IPS DF 6.9 (cell line): ENCODE measurements at regions not wholly inside any gene's neighbourhood (a gene's known extent, or its start where the extent isn't known, plus 50 kb on each side); places are given as distances from the start of the nearest gene placed in this dataset.
"Not testable (repeated sequence)": the region's sequence is repeated elsewhere in the genome, so short reads cannot be mapped to it uniquely, and the experiment has no call there.

ENCODE experiments used
- DNase-seq: peaks from one replicate; pipeline ENCODE4 v3.0.0-alpha.2; 2013; ENCODE audit warnings: low read depth, low spot score
- H3K27ac ChIP-seq: one replicate; pipeline ENCODE4 v1.5.1; 2013; ENCODE audit warnings: low read length, control low read depth
- H3K27me3 ChIP-seq: 2 replicates; pipeline ENCODE4 v1.6.1; 2013; ENCODE audit warnings: mild to moderate bottlenecking, low read length; ENCODE audit not compliant: control insufficient read depth, insufficient read depth
- H3K36me3 ChIP-seq: 2 replicates; pipeline ENCODE4 v1.6.1; 2013; ENCODE audit warnings: low read length; ENCODE audit not compliant: control insufficient read depth, insufficient read depth
- H3K4me1 ChIP-seq: 2 replicates; pipeline ENCODE4 v1.6.1; 2013; ENCODE audit warnings: low read length; ENCODE audit not compliant: control insufficient read depth, insufficient read depth
- H3K4me3 ChIP-seq: 2 replicates; pipeline ENCODE4 v1.5.1; 2013; ENCODE audit warnings: mild to moderate bottlenecking, low read length
- H3K9me3 ChIP-seq: 2 replicates; pipeline ENCODE4 v1.6.1; 2013; ENCODE audit warnings: low read length, inconsistent platforms; ENCODE audit not compliant: control insufficient read depth, insufficient read depth
- WGBS: extraction: QIAGEN DNeasy Blood & Tissue Kit; methylation state at CpG from one replicate; pipeline ENCODE4 v1.1.7; 2013; ENCODE audit warnings: mixed read lengths, missing lambda C conversion rate; ENCODE audit not compliant: insufficient read length, insufficient coverage; 5-methylcytosine and 5-hydroxymethylcytosine counted together

DNA sequence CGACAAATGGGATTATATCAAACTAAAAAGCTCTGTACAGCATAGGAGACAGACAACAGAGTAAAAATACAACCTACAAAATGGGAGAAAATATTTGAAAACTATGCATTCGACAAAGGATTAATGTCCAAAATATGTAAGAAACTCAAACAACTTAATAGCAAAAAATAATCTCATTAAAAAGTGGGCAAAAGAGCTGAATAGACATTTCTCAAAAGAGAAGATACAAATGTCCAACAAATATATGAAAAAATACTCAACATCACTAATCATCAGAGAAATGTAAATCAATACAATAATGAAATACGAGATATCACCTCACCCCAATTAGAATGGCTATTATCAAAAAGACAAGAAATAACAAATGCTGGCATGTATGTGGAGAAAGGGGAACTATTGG is 272.9 kb downstream of the KLHL13 start:
- Histone ChIP-seq H3K9me3 (no peaks in the 10 kb centered on the region), H3K4me3 (no peak overlapping the region), H3K36me3 (no peaks in the 10 kb centered on the region), H3K4me1 (no peaks in the 10 kb centered on the region), H3K27me3 (no peaks in the 10 kb centered on the region), H3K27ac (no peak overlapping the region)
- no CpG with 5 or more reads among the region's 3 CpGs for WGBS
- DNase-seq, result no peak

DNA sequence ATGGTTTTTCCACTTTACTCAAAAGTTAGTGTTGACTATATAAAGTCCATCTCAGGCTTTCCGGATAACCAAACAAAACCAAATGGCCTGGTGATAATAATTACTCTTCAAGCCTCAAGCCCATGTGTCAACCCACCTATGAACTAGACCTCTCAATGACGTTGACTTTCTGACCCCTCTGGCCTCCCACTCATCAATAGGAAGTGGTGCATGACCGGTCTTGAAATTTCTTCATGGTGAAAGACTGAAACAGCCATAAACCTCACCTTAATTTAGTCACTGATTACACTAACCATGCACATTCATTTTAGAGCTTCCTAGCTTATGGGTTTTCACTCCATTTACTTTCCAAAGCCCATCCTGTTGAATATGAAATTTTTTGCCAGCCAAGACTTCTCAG is 276.0 kb downstream of the KLHL13 start:
- no peaks in the 10 kb centered on the region for H3K9me3 ChIP-seq
- no peaks in the 10 kb centered on the region for H3K27me3 ChIP-seq
- DNase-seq, result no peak
- H3K4me3 ChIP-seq, result no peak overlapping the region
- H3K27ac ChIP-seq, result no peak overlapping the region
- no peaks in the 10 kb centered on the region for H3K4me1 ChIP-seq
- no peaks in the 10 kb centered on the region for H3K36me3 ChIP-seq
- WGBS, result no CpG with 5 or more reads among the region's 3 CpGs

- Histone ChIP-seq H3K27ac (no peak overlapping the region), H3K27me3 (no peaks in the 10 kb centered on the region), H3K36me3 (no peaks in the 10 kb centered on the region), H3K4me1 (no peaks in the 10 kb centered on the region), H3K9me3 (no peaks in the 10 kb centered on the region), H3K4me3 (no peak overlapping the region)
- no CpG with 5 or more reads among the region's 1 CpG for WGBS
- DNase-seq, result no peak
These were observed 277.1 kb downstream of the KLHL13 start for GRCh38 chrX:117839544-117839943.

GRCh38 chrX:117838581-117839331 is 277.9 kb downstream of the KLHL13 start:
- Histone ChIP-seq H3K4me3 (no peak overlapping the region), H3K9me3 (no peaks in the 10 kb centered on the region), H3K27me3 (no peaks in the 10 kb centered on the region), H3K36me3 (no peaks in the 10 kb centered on the region), H3K4me1 (no peaks in the 10 kb centered on the region), H3K27ac (no peak overlapping the region)
- no peak for DNase-seq
- WGBS, result no CpG with 5 or more reads among the region's 3 CpGs

DNA sequence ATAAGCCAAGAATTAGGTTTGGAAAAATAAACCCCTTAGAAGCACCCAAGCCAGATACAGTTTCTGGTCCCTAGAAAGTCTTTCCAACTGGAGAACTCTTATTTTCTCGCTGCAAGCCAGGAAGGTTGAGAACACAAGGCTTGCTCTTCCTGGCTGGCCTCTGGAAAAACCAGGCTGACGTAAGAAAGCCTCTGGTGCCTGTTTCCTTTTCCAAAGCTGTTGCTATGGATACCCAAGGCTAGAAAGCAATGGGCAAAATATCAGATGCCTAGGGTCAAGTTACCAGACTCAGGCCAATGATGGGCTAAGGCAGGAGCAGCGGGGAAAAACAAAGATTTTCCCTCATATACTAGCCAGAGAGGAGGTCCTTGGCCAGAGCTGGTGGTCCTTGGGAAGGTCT is 281.6 kb downstream of the KLHL13 start:
- Histone ChIP-seq H3K4me1 (no peaks in the 10 kb centered on the region), H3K4me3 (no peak overlapping the region), H3K36me3 (no peaks in the 10 kb centered on the region), H3K27ac (no peak overlapping the region), H3K9me3 (no peaks in the 10 kb centered on the region), H3K27me3 (no peaks in the 10 kb centered on the region)
- no peak for DNase-seq
- WGBS, result no CpG with 5 or more reads among the region's 3 CpGs

- H3K9me3 ChIP-seq, result no peaks in the 10 kb centered on the region
- no peak for DNase-seq
- H3K27ac ChIP-seq, result no peak overlapping the region
- no peaks in the 10 kb centered on the region for H3K27me3 ChIP-seq
- no peaks in the 10 kb centered on the region for H3K36me3 ChIP-seq
- no peaks in the 10 kb centered on the region for H3K4me1 ChIP-seq
- H3K4me3 ChIP-seq, result no peak overlapping the region
- no CpG with 5 or more reads among the region's 1 CpG for WGBS
These were observed 282.5 kb downstream of the KLHL13 start for GRCh38 chrX:117834076-117834475.

DNA sequence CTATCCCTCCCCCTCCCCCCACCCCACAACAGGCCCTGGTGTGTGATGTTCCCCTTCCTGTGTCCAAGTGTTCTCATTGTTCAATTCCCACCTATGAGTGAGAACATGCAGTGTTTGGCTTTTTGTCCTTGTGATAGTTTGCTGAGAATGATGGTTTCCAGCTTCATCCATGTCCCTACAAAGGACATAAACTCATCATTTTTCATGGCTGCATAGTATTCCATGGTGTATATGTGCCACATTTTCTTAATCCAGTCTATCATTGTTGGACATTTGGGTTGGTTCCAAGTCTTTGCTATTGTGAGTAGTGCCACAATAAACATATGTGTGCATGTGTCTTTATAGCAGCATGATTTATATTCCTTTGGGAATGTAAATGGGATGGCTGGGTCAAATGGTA is 295.1 kb downstream of the KLHL13 start:
- not testable (repeated sequence) for DNase-seq, H3K4me1 ChIP-seq, H3K9me3 ChIP-seq, H3K27ac ChIP-seq, H3K27me3 ChIP-seq, H3K36me3 ChIP-seq, H3K4me3 ChIP-seq

- H3K4me3 ChIP-seq, result no peak overlapping the region
- no peaks in the 10 kb centered on the region for H3K4me1 ChIP-seq
- no CpG with 5 or more reads among the region's 3 CpGs for WGBS
- no peaks in the 10 kb centered on the region for H3K9me3 ChIP-seq
- no peaks in the 10 kb centered on the region for H3K27me3 ChIP-seq
- no peak overlapping the region for H3K27ac ChIP-seq
- no peak for DNase-seq
- H3K36me3 ChIP-seq, result no peaks in the 10 kb centered on the region
These were observed 308.2 kb downstream of the KLHL13 start for GRCh38 chrX:117808426-117808825.

- no peak overlapping the region for H3K27ac ChIP-seq
- H3K4me1 ChIP-seq, result no peaks in the 10 kb centered on the region
- DNase-seq, result no peak
- no peaks in the 10 kb centered on the region for H3K36me3 ChIP-seq
- no CpG with 5 or more reads among the region's 1 CpG for WGBS
- no peaks in the 10 kb centered on the region for H3K9me3 ChIP-seq
- H3K4me3 ChIP-seq, result no peak overlapping the region
- no peaks in the 10 kb centered on the region for H3K27me3 ChIP-seq
These were observed 313.1 kb downstream of the KLHL13 start for GRCh38 chrX:117803463-117803862.

GRCh38 chrX:117788339-117788738 is 328.3 kb downstream of the KLHL13 start:
- no peaks in the 10 kb centered on the region for H3K27me3 ChIP-seq
- H3K36me3 ChIP-seq, result no peaks in the 10 kb centered on the region
- no peak overlapping the region for H3K27ac ChIP-seq
- no peak for DNase-seq
- H3K9me3 ChIP-seq, result no peaks in the 10 kb centered on the region
- no peaks in the 10 kb centered on the region for H3K4me1 ChIP-seq
- no peak overlapping the region for H3K4me3 ChIP-seq
- no CpG with 5 or more reads among the region's 2 CpGs for WGBS

DNA sequence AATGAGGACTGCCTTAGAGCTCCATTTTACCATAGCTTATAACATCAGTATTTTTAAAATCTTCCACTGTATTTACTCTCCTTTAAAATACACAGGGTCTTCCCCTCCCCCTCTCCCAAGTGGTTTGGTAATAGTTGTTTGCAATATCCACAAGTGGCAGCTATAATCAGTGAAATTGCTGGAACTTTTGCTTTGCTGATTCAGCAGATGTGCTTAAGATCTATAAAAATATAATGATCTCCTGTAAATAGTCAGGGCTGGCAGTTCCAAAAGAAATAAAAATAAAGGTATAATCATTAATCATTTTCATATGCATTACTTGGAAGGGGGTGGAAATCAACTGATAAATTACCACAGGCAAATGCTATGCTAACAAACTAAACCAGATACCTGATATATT is 345.2 kb downstream of the KLHL13 start:
- DNase-seq, result no peak
- H3K9me3 ChIP-seq, result no peaks in the 10 kb centered on the region
- no peaks in the 10 kb centered on the region for H3K4me1 ChIP-seq
- H3K4me3 ChIP-seq, result no peak overlapping the region
- no peak overlapping the region for H3K27ac ChIP-seq
- H3K27me3 ChIP-seq, result no peaks in the 10 kb centered on the region
- no peaks in the 10 kb centered on the region for H3K36me3 ChIP-seq
